AML-193 (cell line): ENCODE measurements at regions not wholly inside any gene's neighbourhood (a gene's known extent, or its start where the extent isn't known, plus 50 kb on each side); places are given as distances from the start of the nearest gene placed in this dataset.

ENCODE experiments used
- DNase-seq, 2 experiments: peaks; one replicate each; lab custom pipeline; 2025; lab: John Stamatoyannopoulos, UW

DNA sequence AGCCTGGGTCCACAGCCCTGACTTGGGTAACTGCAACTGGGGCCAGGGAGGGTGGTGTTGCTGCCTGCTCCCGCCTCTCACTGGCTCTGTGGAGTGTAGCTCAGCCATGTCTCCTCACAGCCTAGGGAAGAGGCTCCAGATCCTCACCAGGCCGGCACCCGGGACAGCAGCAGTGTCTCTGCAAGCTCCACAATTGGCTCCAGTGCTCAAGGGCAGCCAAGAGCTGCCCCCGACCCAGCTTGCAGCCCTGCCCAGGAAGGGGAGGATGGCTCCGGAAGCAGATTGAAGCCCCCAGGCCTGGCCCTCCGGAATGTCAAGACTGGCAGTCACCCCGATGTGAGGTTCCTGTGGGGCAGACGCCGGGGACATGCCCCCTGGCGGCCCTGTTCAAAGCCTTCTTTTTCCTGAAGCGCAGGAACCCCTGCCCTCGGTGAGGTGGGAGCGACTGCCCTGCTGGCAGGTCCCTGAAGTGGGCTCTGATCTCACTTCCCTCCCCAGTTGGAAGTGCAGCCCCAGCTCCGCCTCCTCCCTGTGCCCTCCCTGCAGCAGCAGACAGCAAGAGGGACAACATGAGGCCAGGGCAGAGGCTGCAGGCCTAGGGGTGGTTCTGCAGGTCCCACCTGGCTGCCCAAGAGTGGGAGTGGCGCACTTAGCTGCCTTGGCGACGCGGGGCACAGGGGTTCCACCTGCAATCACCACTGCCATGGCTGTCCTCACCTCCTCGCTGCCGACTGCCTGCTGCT is 816.2 kb upstream of the LUZP2 start:
- no peak for DNase-seq

GRCh38 chr11:23684701-23685100 is 812.2 kb upstream of the LUZP2 start:
- DNase-seq, result no peak

DNA sequence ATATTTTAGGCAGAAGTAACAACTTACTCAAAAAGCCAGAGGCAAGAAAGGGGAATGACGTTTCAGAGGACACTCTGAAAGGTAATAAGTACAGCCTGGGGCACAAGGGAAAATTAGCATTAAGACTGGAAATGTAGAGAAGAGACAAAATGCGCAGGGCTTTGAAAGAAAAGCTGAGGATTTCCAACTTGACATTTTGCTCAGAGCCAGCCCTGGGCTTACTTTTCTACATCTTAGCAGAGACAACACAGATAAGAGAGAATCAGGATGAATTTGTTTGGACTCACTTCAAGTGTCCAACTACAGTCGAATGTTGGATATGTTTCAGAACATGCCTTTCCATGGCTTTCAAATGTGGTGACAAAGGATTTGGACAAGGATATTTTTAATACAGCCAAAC is 808.9 kb upstream of the LUZP2 start:
- DNase-seq, result no peak

- no peak for DNase-seq
Measured at GRCh38 chr11:23688411-23688810, 808.4 kb upstream of the LUZP2 start.

DNA sequence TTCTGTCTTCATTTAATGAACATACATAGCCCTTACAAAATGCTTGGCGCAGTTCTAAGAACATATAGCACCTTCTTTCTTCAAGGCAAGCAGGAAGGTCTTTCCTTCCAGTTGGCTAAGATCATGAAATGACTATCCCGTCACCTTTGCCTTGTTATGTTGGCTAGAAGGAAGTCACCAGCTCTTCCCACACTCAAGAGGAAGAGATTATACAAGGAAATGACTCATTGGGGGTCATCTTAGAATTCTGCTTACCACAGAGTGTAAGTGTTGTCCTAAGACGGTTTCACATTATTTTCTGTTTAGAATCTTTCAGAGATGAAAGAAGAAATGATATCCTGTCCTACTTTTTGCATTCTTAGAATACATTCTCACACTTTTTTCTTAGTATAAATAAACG is 808.0 kb upstream of the LUZP2 start:
- peak in 1 of 2 experiments; percentile 5 for DNase-seq

DNA sequence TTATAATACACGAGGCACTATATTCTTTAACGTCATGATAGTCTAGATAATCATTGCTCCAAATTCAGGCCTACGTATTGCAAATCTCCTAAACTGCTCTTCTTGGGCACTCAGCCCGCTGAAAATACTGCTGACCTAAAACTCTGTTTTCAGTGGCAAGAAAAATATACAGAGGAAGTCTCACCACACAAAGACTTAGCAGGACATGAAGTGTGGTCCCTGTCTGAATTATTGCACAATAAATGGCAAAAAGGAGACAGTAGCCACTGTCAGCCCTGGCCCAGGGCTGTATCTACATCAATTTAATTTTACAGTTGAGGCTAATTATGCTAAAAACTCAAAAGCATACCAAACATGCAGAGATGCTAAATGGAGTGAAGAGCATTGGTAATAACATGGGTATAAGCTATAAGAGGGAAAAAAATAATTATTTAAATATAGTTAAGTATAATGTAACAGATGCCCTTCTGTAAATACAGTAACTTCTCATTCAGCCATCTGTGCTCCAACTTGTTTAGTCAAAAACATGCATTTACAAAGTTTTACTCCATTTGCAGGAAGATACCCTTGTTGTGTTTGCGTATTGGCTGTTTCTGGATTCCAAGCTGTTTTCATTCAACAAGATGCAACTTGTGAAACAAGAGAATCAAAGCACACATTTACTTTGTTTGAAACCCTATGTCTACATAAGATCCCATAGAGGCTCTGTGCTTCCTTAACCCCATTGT is 800.0 kb upstream of the LUZP2 start:
- no peak for DNase-seq

DNA sequence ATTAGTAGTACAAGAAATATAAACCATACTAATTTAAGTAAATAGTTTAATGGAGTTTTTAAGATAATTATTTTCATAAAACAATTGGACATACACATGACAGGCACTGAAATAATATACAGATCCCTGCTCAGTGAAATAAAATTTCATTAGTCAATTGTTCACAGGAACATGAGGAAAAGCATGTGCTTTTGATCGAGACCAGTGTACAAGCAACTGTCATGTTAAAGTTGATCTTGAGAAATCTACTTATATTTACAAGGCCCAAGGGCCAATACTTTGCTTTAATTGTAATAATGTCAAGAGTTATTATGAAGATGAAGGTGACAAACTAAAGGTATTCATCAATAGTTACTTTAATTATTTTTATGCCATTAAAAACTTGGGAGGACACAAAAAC is 792.7 kb upstream of the LUZP2 start:
- DNase-seq, result no peak

- DNase-seq, result no peak
Measured at GRCh38 chr11:23711981-23712380, 784.9 kb upstream of the LUZP2 start.

- DNase-seq, result no peak
Measured at GRCh38 chr11:23719016-23719415, 777.8 kb upstream of the LUZP2 start.

GRCh38 chr11:23723861-23724260 is 773.0 kb upstream of the LUZP2 start:
- no peak for DNase-seq

- no peak for DNase-seq
Measured at GRCh38 chr11:23725752-23726151, 771.1 kb upstream of the LUZP2 start.

DNA sequence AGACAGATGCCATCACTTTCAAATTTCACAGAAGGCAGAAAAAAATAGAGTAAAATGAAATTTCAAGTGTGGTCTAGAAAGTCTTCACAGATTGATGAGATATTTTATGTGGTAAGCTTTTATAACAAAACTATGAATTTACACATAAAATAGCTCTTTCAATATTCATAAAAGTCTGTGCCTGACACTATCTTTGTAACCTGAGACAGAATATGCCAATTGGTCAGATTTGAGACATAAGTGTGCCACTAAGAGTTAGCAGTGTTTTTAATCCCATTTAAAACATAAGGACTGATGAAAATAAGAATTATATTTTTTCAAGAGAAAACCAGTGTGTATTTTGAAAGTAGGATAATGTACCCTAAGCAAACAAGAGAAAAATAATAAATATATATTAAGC is 769.5 kb upstream of the LUZP2 start:
- no peak for DNase-seq

GRCh38 chr11:23727794-23728193 is 769.1 kb upstream of the LUZP2 start:
- no peak for DNase-seq

GRCh38 chr11:23729088-23729487 is 767.8 kb upstream of the LUZP2 start:
- DNase-seq, result no peak

DNA sequence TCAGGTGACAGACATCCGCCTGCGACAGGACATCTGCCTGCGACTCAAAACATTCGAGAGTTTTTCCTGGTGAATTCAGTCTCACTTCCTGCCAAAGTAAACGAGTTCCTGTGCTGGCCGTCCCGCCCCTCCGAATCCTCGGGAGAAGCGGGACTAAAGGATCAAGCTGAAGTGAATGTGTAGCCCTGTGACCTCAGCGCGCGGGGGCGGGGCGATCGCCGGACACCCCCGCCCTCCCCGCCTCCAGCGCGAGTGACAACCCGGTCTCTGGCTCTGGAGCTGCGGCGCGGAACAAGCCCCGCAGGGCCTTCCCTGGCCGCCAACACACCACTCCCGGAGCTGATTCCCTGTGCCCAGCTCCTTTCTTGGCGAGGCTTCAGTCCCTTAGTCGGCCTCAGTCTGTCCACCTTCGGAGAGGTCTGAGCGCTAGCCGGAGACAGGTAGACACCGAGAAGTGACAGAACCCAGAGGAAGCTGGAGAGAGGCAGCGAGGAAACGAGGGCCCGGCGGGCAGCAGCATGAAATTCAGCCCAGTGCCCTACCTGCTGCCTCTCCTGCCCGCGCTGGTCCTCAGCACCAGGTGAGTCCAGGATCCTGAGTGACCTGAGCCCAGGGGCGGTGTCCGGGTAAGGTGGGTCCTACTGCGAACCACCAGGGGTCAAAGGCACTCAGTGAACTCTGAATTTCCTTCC is 766.4 kb upstream of the LUZP2 start:
- DNase-seq, result no peak

DNA sequence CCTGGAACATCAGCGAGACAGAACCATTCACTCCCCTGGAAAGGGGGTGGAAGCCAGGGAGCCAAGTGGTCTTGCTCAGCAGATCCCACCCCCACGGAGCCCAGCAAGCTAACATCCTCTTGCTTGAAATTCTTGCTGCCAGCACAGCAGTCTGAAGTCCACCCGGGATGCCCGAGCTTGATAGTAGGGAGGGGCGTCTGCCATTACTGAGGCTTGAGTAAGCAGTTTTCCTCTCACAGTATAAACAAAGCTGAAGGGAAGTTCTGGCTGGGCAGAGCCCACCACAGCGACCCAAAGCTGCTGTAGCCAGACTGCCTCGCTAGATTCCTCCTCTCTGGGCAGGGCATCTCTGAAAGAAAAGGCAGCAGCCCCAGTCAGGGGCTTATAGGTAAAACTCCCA is 764.8 kb upstream of the LUZP2 start:
- no peak for DNase-seq

GRCh38 chr11:23746896-23747295 is 750.0 kb upstream of the LUZP2 start:
- DNase-seq, result no peak

DNA sequence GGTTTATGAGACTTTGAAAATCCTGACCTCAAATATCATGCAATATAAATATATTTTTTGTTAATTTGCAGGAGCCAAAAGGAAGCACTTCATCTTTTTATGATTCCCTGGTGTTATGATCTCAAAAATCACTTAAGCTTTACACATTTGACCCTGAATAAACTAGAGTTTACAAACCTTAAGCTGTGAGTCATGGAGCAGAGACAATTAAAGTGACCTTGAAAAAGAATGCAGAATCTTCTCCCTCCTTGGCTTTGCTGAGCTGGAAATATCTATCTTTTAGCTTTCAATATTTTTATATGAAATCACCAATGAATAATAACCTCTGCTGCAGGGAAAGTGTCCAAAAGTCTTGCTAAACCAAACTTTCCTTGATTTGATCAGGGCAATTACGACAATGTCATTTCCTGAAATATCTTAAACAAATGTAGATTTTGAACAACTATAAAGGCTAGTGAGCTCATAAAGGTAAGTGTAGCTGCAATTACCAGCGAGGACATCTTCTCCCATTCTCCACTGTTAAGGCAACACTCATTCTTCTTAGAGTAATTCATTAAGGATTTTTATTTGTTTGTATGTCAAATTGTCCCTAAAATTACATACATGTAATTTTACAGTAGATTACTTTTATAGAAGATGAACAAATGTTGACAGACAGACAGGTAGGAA is 747.0 kb upstream of the LUZP2 start:
- DNase-seq, result no peak

DNA sequence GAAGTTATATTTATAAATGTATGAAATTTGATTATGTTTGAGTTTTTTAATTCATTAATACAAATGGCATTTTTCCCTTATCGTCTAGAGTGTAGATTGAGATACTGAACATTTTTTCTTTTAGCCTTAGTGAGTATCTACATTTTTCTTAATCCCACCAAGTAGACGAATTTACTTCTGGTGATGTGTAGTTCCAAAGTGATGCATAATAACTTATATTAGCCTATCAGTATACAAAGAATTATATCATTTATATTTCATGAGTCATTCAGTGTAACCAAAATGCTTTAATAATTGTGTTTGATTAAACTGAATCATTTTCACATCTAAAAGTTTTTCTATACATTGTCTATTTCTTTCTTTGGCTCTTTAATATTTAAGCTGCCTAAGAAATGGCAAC is 745.6 kb upstream of the LUZP2 start:
- no peak for DNase-seq

GRCh38 chr11:23755076-23755475 is 741.8 kb upstream of the LUZP2 start:
- DNase-seq, result no peak

- DNase-seq, result no peak
Measured at GRCh38 chr11:23755769-23756168, 741.1 kb upstream of the LUZP2 start.

DNA sequence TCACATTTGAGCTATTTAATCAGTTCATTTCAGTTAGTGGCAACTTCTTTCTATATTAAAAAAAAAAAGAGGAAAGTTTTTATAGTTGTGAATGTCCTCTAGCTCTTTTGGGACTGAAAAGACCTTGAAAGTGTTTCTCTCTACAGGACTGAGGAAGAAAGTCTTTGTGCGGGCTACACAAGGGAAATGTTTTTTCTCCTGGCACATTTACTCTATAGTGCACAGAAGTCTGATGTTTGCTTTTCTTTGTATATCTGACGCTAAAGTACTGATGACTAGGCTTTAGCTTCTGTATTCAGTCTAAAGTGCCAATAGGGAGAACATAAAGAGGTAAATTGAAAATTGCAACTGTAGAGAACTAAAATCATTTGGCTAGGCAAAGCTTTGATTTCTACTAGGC is 737.4 kb upstream of the LUZP2 start:
- DNase-seq, result no peak

- DNase-seq, result no peak
Measured at GRCh38 chr11:23764286-23764685, 732.6 kb upstream of the LUZP2 start.
